Gastroesophageal sphincter (tissue), 4 donors: ENCODE measurements at regions not wholly inside any gene's neighbourhood (a gene's known extent, or its start where the extent isn't known, plus 50 kb on each side); places are given as distances from the start of the nearest gene placed in this dataset.

ENCODE experiments used
- ATAC-seq: fragments of 150-250 bp; one replicate; pipeline ENCODE4 v1.9.1; 2016; ENCODE audit warnings: mild to moderate bottlenecking, moderate library complexity
- H3K27ac ChIP-seq, 4 donors: fragments of 200-600 bp; sonication (generic) in 3 of 4; 1 replicate in 3 of 4; 2 replicates in 1 of 4; pipeline ENCODE4 v1.5.1; 2016 to 2019
- H3K27me3 ChIP-seq: fragments of 200-600 bp; sonication (generic); one replicate; pipeline ENCODE4 v1.5.1; 2019
- H3K36me3 ChIP-seq, 2 donors: fragments of 200-600 bp; sonication (generic); one replicate each; pipeline ENCODE4 v1.5.1; 2019; ENCODE audit warnings: control low read depth in 1 of 2
- H3K4me1 ChIP-seq, 3 donors: fragments of 200-600 bp; sonication (generic); 1 replicate in 2 of 3; 2 replicates in 1 of 3; pipeline ENCODE4 v1.5.1; 2016 to 2019; ENCODE audit warnings: control low read depth in 2 of 3
- H3K4me3 ChIP-seq, 2 donors: fragments of 200-600 bp; sonication (generic); one replicate each; pipeline ENCODE4 v1.5.1; 2019; ENCODE audit warnings: mild to moderate bottlenecking in 1 of 2, moderate library complexity in 1 of 2
- H3K9me3 ChIP-seq, 3 donors: fragments of 200-600 bp; sonication (generic); one replicate each; pipeline ENCODE4 v1.5.1; 2017 to 2019; ENCODE audit warnings: control low read depth in 2 of 3
- CTCF ChIP-seq, 4 experiments: fragments of 200-600 bp in 2 of 4; fragments of 450-650 bp in 2 of 4; sonication (generic) in 1 of 4; IDR thresholded peaks; one replicate each; pipeline ENCODE4 v1.5.1; 2017 to 2019; ENCODE audit warnings: antibody characterized with exemption in 4 of 4, mild to moderate bottlenecking in 2 of 4, moderate library complexity in 2 of 4
- EP300 ChIP-seq: sonication (generic); formaldehyde crosslinking; IDR thresholded peaks from one replicate; pipeline ENCODE4 v1.6.1; 2017; ENCODE audit warnings: antibody characterized with exemption, mild to moderate bottlenecking
- POLR2A ChIP-seq, 2 donors: fragments of 450-650 bp; IDR thresholded peaks; one replicate each; pipeline ENCODE4 v1.6.1; 2017; ENCODE audit warnings: antibody characterized with exemption in 2 of 2, mild to moderate bottlenecking in 2 of 2, moderate library complexity in 1 of 2
- POLR2AphosphoS5 ChIP-seq: sonication (generic); formaldehyde crosslinking; IDR thresholded peaks from one replicate; pipeline ENCODE4 v1.6.1; 2017; ENCODE audit warnings: antibody characterized with exemption
- WGBS, 2 donors: methylation state at CpG; one replicate each; pipeline ENCODE4 v1.1.5; 2018; ENCODE audit warnings: low coverage in 1 of 2; 5-methylcytosine and 5-hydroxymethylcytosine counted together

GRCh38 chr15:95741830-95742229 lies 588.7 kb upstream of the NR2F2 start:
- Histone ChIP-seq H3K36me3 (no peaks in the 10 kb centered on the region), H3K27ac (no peak overlapping the region), H3K9me3 (no peaks in the 10 kb centered on the region), H3K4me1 (peaks cover 0 to 6% (median 0%) of the 10 kb centered on the region in 3 donors), H3K27me3 (no peaks in the 10 kb centered on the region), H3K4me3 (no peak overlapping the region)
- TF ChIP-seq EP300 (no peak), CTCF (IDR thresholded peaks at IDR 0.05) (no peak), POLR2A (IDR thresholded peaks at IDR 0.05) (no peak), POLR2AphosphoS5 (no peak)
- no peak for ATAC-seq
- 89 to 91% methylated on average over 2 to 4 of the region's 4 CpGs for WGBS, 2 donors

GRCh38 chr15:95742256-95742655 lies 588.2 kb upstream of the NR2F2 start:
- no peak overlapping the region for H3K27ac ChIP-seq
- H3K4me3 ChIP-seq, result no peak overlapping the region
- no peaks in the 10 kb centered on the region for H3K27me3 ChIP-seq
- no peak for ATAC-seq
- 89 to 96% methylated on average over 3 of the region's 3 CpGs for WGBS, 2 donors
- H3K36me3 ChIP-seq, result no peaks in the 10 kb centered on the region
- H3K9me3 ChIP-seq, result no peaks in the 10 kb centered on the region
- TF ChIP-seq POLR2AphosphoS5 (no peak), EP300 (no peak), CTCF (IDR thresholded peaks at IDR 0.05) (no peak), POLR2A (IDR thresholded peaks at IDR 0.05) (no peak)
- H3K4me1 ChIP-seq, result peaks cover 0 to 6% (median 0%) of the 10 kb centered on the region in 3 donors

GRCh38 chr15:95742836-95743235 lies 587.7 kb upstream of the NR2F2 start:
- TF ChIP-seq EP300, result no peak
- TF ChIP-seq CTCF (IDR thresholded peaks at IDR 0.05), result no peak
- no peak for TF ChIP-seq POLR2A (IDR thresholded peaks at IDR 0.05)
- TF ChIP-seq POLR2AphosphoS5, result no peak
- peaks cover 0 to 6% (median 0%) of the 10 kb centered on the region in 3 donors for H3K4me1 ChIP-seq
- 90 to 100% methylated on average over 1 to 2 of the region's 2 CpGs for WGBS, 2 donors
- H3K36me3 ChIP-seq, result no peaks in the 10 kb centered on the region
- ATAC-seq, result no peak
- H3K9me3 ChIP-seq, result no peaks in the 10 kb centered on the region
- H3K4me3 ChIP-seq, result no peak overlapping the region
- no peak overlapping the region for H3K27ac ChIP-seq
- no peaks in the 10 kb centered on the region for H3K27me3 ChIP-seq

- H3K27me3 ChIP-seq, result no peaks in the 10 kb centered on the region
- ATAC-seq, result no peak
- no peak overlapping the region for H3K27ac ChIP-seq
- no peak for TF ChIP-seq EP300
- no peak for TF ChIP-seq POLR2A (IDR thresholded peaks at IDR 0.05)
- TF ChIP-seq CTCF (IDR thresholded peaks at IDR 0.05), result no peak
- no peak for TF ChIP-seq POLR2AphosphoS5
- H3K9me3 ChIP-seq, result no peaks in the 10 kb centered on the region
- no peaks in the 10 kb centered on the region for H3K36me3 ChIP-seq
- no peaks in the 10 kb centered on the region for H3K4me1 ChIP-seq
- no peak overlapping the region for H3K4me3 ChIP-seq
- WGBS, 2 donors, result 95 to 100% methylated on average over 1 to 2 of the region's 2 CpGs
Measured at GRCh38 chr15:95757171-95757570, 573.3 kb upstream of the NR2F2 start.

- Histone ChIP-seq H3K9me3 (no peaks in the 10 kb centered on the region), H3K4me1 (no peaks in the 10 kb centered on the region), H3K27me3 (no peaks in the 10 kb centered on the region), H3K27ac (no peak overlapping the region), H3K4me3 (no peak overlapping the region), H3K36me3 (no peaks in the 10 kb centered on the region)
- TF ChIP-seq POLR2A (IDR thresholded peaks at IDR 0.05) (no peak), CTCF (IDR thresholded peaks at IDR 0.05) (no peak), POLR2AphosphoS5 (no peak), EP300 (no peak)
- no peak for ATAC-seq
- WGBS, 2 donors, result 75 to 100% methylated on average over 1 of the region's 1 CpG
Measured at GRCh38 chr15:95758451-95758850, 572.0 kb upstream of the NR2F2 start.
